Liver (tissue), 8 donors: ENCODE measurements at regions not wholly inside any gene's neighbourhood (a gene's known extent, or its start where the extent isn't known, plus 50 kb on each side); places are given as distances from the start of the nearest gene placed in this dataset.

Experiments used
- DNase-seq: peaks from one replicate; pipeline ENCODE4 v3.0.0-alpha.2; 2017; ENCODE audit warnings: low spot score
- H3K27ac ChIP-seq, 2 donors: one replicate each; pipeline ENCODE4 v1.7.0; 2013; ENCODE audit warnings: inconsistent platforms in 2 of 2, low read length in 2 of 2, control low read depth in 1 of 2, low read depth in 1 of 2, mild to moderate bottlenecking in 1 of 2
- H3K27me3 ChIP-seq, 4 donors: one replicate each; pipeline versions ENCODE4 v1.6.1 to v1.7.0; 2013; ENCODE audit warnings: low read length in 3 of 4, inconsistent platforms in 1 of 4, mild to moderate bottlenecking in 1 of 4, moderate library complexity in 1 of 4; ENCODE audit not compliant: control insufficient read depth in 4 of 4, insufficient read depth in 4 of 4
- H3K36me3 ChIP-seq, 4 donors: one replicate each; pipeline versions ENCODE4 v1.6.1 to v1.7.0; 2013; ENCODE audit warnings: low read length in 3 of 4, mild to moderate bottlenecking in 3 of 4, low read depth in 1 of 4, moderate library complexity in 1 of 4; ENCODE audit not compliant: control insufficient read depth in 4 of 4, insufficient read depth in 3 of 4
- H3K4me1 ChIP-seq, 4 donors: one replicate each; pipeline versions ENCODE4 v1.6.1 to v1.7.0; 2013; ENCODE audit warnings: low read length in 3 of 4, mild to moderate bottlenecking in 3 of 4, moderate library complexity in 1 of 4; ENCODE audit not compliant: control insufficient read depth in 4 of 4, insufficient read depth in 4 of 4
- H3K4me3 ChIP-seq, 3 donors: one replicate each; pipeline versions ENCODE4 v1.6.1 to v1.7.0; 2013; ENCODE audit warnings: low read length in 3 of 3, control low read depth in 1 of 3, low read depth in 1 of 3, mild to moderate bottlenecking in 1 of 3
- H3K9ac ChIP-seq, 2 donors: one replicate each; pipeline ENCODE4 v1.7.0; 2013; ENCODE audit warnings: low read length in 2 of 2, mild to moderate bottlenecking in 2 of 2, moderate library complexity in 2 of 2, control low read depth in 1 of 2, low read depth in 1 of 2
- H3K9me3 ChIP-seq, 4 donors: one replicate each; pipeline versions ENCODE4 v1.6.1 to v1.7.0; 2013; ENCODE audit warnings: low read length in 3 of 4; ENCODE audit not compliant: control insufficient read depth in 4 of 4
- ATF3 ChIP-seq: IDR thresholded peaks from 2 replicates; pipeline ENCODE4 v1.6.1; 2016; ENCODE audit warnings: antibody characterized with exemption
- CTCF ChIP-seq: fragments of 150-350 bp; IDR thresholded peaks from 2 replicates; pipeline ENCODE4 v1.5.1; 2017; ENCODE audit warnings: improper control_type of control experiment, low read depth, low read length; ENCODE audit not compliant: missing input control
- EGR1 ChIP-seq, 2 donors: IDR thresholded peaks; 2 replicates each; pipeline ENCODE4 v1.6.1; 2016 to 2018; ENCODE audit warnings: antibody characterized with exemption in 2 of 2, low read depth in 2 of 2
- FOXA1 ChIP-seq: IDR thresholded peaks from 2 replicates; pipeline ENCODE4 v1.6.1; 2016; ENCODE audit warnings: antibody characterized with exemption
- FOXA2 ChIP-seq: IDR thresholded peaks from 2 replicates; pipeline ENCODE4 v1.6.1; 2016; ENCODE audit warnings: antibody characterized with exemption
- GABPA ChIP-seq, 2 donors: IDR thresholded peaks in 1 of 2; conservative IDR thresholded peaks in 1 of 2; 2 replicates each; pipeline ENCODE4 v1.6.1; 2016; ENCODE audit warnings: antibody characterized with exemption in 2 of 2, mild to moderate bottlenecking in 1 of 2, moderate library complexity in 1 of 2
- HNF4A ChIP-seq, 2 donors: conservative IDR thresholded peaks; 2 replicates each; pipeline ENCODE4 v1.6.1; 2016; ENCODE audit warnings: antibody characterized with exemption in 2 of 2, mild to moderate bottlenecking in 2 of 2
- HNF4G ChIP-seq: IDR thresholded peaks from 2 replicates; pipeline ENCODE4 v1.6.1; 2016; ENCODE audit warnings: antibody characterized with exemption
- JUND ChIP-seq, 2 donors: IDR thresholded peaks; 2 replicates each; pipeline ENCODE4 v1.6.1; 2016; ENCODE audit warnings: antibody characterized with exemption in 2 of 2
- MAX ChIP-seq: IDR thresholded peaks from 2 replicates; pipeline ENCODE4 v1.6.1; 2016; ENCODE audit warnings: antibody characterized with exemption
- NR2F2 ChIP-seq: IDR thresholded peaks from 2 replicates; pipeline ENCODE4 v1.6.1; 2016; ENCODE audit warnings: antibody characterized with exemption
- REST ChIP-seq: IDR thresholded peaks from 2 replicates; pipeline ENCODE4 v1.6.1; 2016; ENCODE audit warnings: antibody characterized with exemption, mild to moderate bottlenecking
- RXRA ChIP-seq, 2 donors: IDR thresholded peaks; 2 replicates each; pipeline ENCODE4 v1.6.1; 2017 to 2018; ENCODE audit warnings: antibody characterized with exemption in 2 of 2, mild to moderate bottlenecking in 1 of 2
- SP1 ChIP-seq: IDR thresholded peaks from 2 replicates; pipeline ENCODE4 v1.6.1; 2018; ENCODE audit warnings: antibody characterized with exemption, mild to moderate bottlenecking
- TAF1 ChIP-seq: conservative IDR thresholded peaks from 2 replicates; pipeline ENCODE4 v1.6.1; 2016; ENCODE audit warnings: antibody characterized with exemption, mild to moderate bottlenecking
- ZBTB33 ChIP-seq: IDR thresholded peaks from 2 replicates; pipeline ENCODE4 v1.6.1; 2016; ENCODE audit warnings: antibody characterized with exemption
- WGBS: extraction: QIAGEN DNeasy Blood & Tissue Kit; methylation state at CpG from one replicate; pipeline ENCODE4 v1.1.7; 2013; 5-methylcytosine and 5-hydroxymethylcytosine counted together
- donor health status: healthy.
- donor health status: healthy.
- donor health status: healthy.
- donor health status: healthy.
- donor health status: healthy.

- no peak for DNase-seq
Measured at GRCh38 chr7:10238641-10239040, 735.0 kb upstream of the PHF14 start.

GRCh38 chr7:10239695-10240345 lies 733.9 kb upstream of the PHF14 start:
- no peak overlapping the region for H3K9ac ChIP-seq
- H3K9me3 ChIP-seq = no peaks in the 10 kb centered on the region
- no peaks in the 10 kb centered on the region for H3K4me1 ChIP-seq
- no peak for DNase-seq
- no peaks in the 10 kb centered on the region for H3K36me3 ChIP-seq
- H3K4me3 ChIP-seq = no peak overlapping the region
- no peaks in the 10 kb centered on the region for H3K27me3 ChIP-seq
- WGBS = 44% methylated on average over 3 of the region's 3 CpGs
- H3K27ac ChIP-seq = no peak overlapping the region
- no peak for TF ChIP-seq TAF1
- no peak for TF ChIP-seq GABPA (IDR thresholded peaks at IDR 0.05 in 1 of 2, conservative IDR thresholded peaks at IDR 0.05 in 1 of 2)
- TF ChIP-seq FOXA1 = no peak
- TF ChIP-seq CTCF = no peak
- TF ChIP-seq HNF4G = no peak
- no peak for TF ChIP-seq ZBTB33
- TF ChIP-seq JUND (IDR thresholded peaks at IDR 0.05) = no peak
- no peak for TF ChIP-seq FOXA2
- no peak for TF ChIP-seq RXRA (IDR thresholded peaks at IDR 0.05)
- no peak for TF ChIP-seq EGR1 (IDR thresholded peaks at IDR 0.05; ENCODE audit: low read depth in 2 of 2)

More at GRCh38 chr7:10238641-10239040, 735.0 kb upstream of the PHF14 start:
- Histone ChIP-seq H3K4me1 (no peaks in the 10 kb centered on the region), H3K4me3 (no peak overlapping the region), H3K27me3 (no peaks in the 10 kb centered on the region), H3K36me3 (no peaks in the 10 kb centered on the region), H3K9ac (no peak overlapping the region), H3K9me3 (no peaks in the 10 kb centered on the region), H3K27ac (no peak overlapping the region)
- 39% methylated on average over 1 of the region's 1 CpG for WGBS
- TF ChIP-seq FOXA1 = no peak
- no peak for TF ChIP-seq NR2F2
- TF ChIP-seq HNF4A (conservative IDR thresholded peaks at IDR 0.05) = no peak
- TF ChIP-seq MAX = no peak
- no peak for TF ChIP-seq ZBTB33
- no peak for TF ChIP-seq JUND (IDR thresholded peaks at IDR 0.05)
- no peak for TF ChIP-seq SP1
- TF ChIP-seq REST = no peak
- no peak for TF ChIP-seq ATF3
- no peak for TF ChIP-seq HNF4G
- no peak for TF ChIP-seq FOXA2
